Lower leg skin (tissue), 3 donors: ENCODE measurements at regions not wholly inside any gene's neighbourhood (a gene's known extent, or its start where the extent isn't known, plus 50 kb on each side); places are given as distances from the start of the nearest gene placed in this dataset.

ENCODE experiments used
- CTCF ChIP-seq, 3 donors: fragments of 450-650 bp; IDR thresholded peaks; one replicate each; pipeline ENCODE4 v1.5.1; 2016; ENCODE audit warnings: antibody characterized with exemption in 3 of 3, mild to moderate bottlenecking in 3 of 3, moderate library complexity in 2 of 3
- POLR2A ChIP-seq, 2 donors: fragments of 450-650 bp; IDR thresholded peaks; one replicate each; pipeline ENCODE4 v1.6.1; 2016 to 2017; ENCODE audit warnings: antibody characterized with exemption in 2 of 2, mild to moderate bottlenecking in 1 of 2, moderate library complexity in 1 of 2

GRCh38 chr10:33091201-33091600, 133.2 kb upstream of the ITGB1 start:
- TF ChIP-seq CTCF (IDR thresholded peaks at IDR 0.05) (no peak), POLR2A (IDR thresholded peaks at IDR 0.05) (no peak)
